Spleen (tissue), 11 donors: ENCODE measurements at regions not wholly inside any gene's neighbourhood (a gene's known extent, or its start where the extent isn't known, plus 50 kb on each side); places are given as distances from the start of the nearest gene placed in this dataset.

Experiments
- DNase-seq: peaks from one replicate; pipeline ENCODE4 v3.0.0-alpha.2; 2020
- H3K27ac ChIP-seq, 8 donors: fragments of 200-600 bp; sonication (generic) in 7 of 8; 1 replicate in 4 of 8; 2 replicates in 4 of 8; pipeline versions ENCODE4 v1.5.0 to v1.8.0; 2016 to 2021; ENCODE audit warnings: inconsistent platforms in 4 of 8, mild to moderate bottlenecking in 4 of 8, moderate library complexity in 1 of 8
- H3K27me3 ChIP-seq, 7 donors: fragments of 200-600 bp; sonication (generic) in 6 of 7; replicated peaks in 1 of 7; 1 replicate in 4 of 7; 2 replicates in 3 of 7; pipeline versions ENCODE4 v1.5.0 to v1.8.0; 2016 to 2021; ENCODE audit warnings: inconsistent platforms in 3 of 7, mild to moderate bottlenecking in 1 of 7
- H3K36me3 ChIP-seq, 6 donors: fragments of 200-600 bp; sonication (generic) in 5 of 6; 1 replicate in 4 of 6; 2 replicates in 2 of 6; pipeline versions ENCODE4 v1.5.0 to v1.8.0; 2016 to 2021; ENCODE audit warnings: inconsistent platforms in 2 of 6
- H3K4me1 ChIP-seq, 6 donors: fragments of 200-600 bp; sonication (generic) in 5 of 6; 1 replicate in 3 of 6; 2 replicates in 3 of 6; pipeline versions ENCODE4 v1.5.0 to v1.8.0; 2016 to 2021; ENCODE audit warnings: inconsistent platforms in 3 of 6
- H3K4me3 ChIP-seq, 8 donors: fragments of 200-600 bp; sonication (generic) in 7 of 8; 1 replicate in 4 of 8; 2 replicates in 4 of 8; pipeline versions ENCODE4 v1.5.0 to v1.8.0; 2016 to 2021; ENCODE audit warnings: inconsistent platforms in 4 of 8, mild to moderate bottlenecking in 4 of 8, moderate library complexity in 2 of 8
- H3K9me3 ChIP-seq, 8 donors: fragments of 200-600 bp; sonication (generic) in 7 of 8; 1 replicate in 4 of 8; 2 replicates in 4 of 8; pipeline versions ENCODE4 v1.5.0 to v1.8.0; 2016 to 2021; ENCODE audit warnings: inconsistent platforms in 4 of 8
- CTCF ChIP-seq, 11 experiments: fragments of 200-600 bp in 7 of 11; fragments of 450-650 bp in 4 of 11; sonication (generic) in 4 of 11; IDR thresholded peaks in 8 of 11; conservative IDR thresholded peaks in 3 of 11; 1 replicate in 7 of 11; 2 replicates in 4 of 11; pipeline versions ENCODE4 v1.4.0 to v1.8.0; 2016 to 2021; ENCODE audit warnings: antibody characterized with exemption in 11 of 11, inconsistent platforms in 4 of 11, mild to moderate bottlenecking in 1 of 11
- POLR2A ChIP-seq, 3 donors: fragments of 450-650 bp; IDR thresholded peaks; one replicate each; pipeline ENCODE4 v1.5.1; 2017; ENCODE audit warnings: antibody characterized with exemption in 3 of 3, mild to moderate bottlenecking in 1 of 3
- POLR2AphosphoS5 ChIP-seq, 3 donors: sonication (generic); formaldehyde crosslinking; IDR thresholded peaks; one replicate each; pipeline ENCODE4 v1.5.1; 2017; ENCODE audit warnings: antibody characterized with exemption in 3 of 3
- WGBS, 5 donors: extraction: QIAGEN DNeasy Blood & Tissue Kit in 3 of 5; methylation state at CpG; one replicate each; pipeline versions ENCODE4 v1.1.5 to v1.1.7; 2013 to 2018; 5-methylcytosine and 5-hydroxymethylcytosine counted together
- intact Hi-C: fragments of 100-400 bp; cut with DNase I; formaldehyde crosslinking; loops from one replicate; pipeline ENCODE4 v1.15.0; 2023; ENCODE audit warnings: low total_unique reads
- donor health status: healthy with polysubstance abuse.
- donor health status: DM: no; HTN: no; CAD: no; lungs with moderate emphysema.
- donor health status: DM: no; HTN: no; CAD: no.
- donor health status: Bipolar disorder and iron deficiency.
- donor health status: healthy.
- donor health status: DM: no; HTN: no; CAD: no.
- donor health status: DM: yes; HTN: yes; CAD: no.

- Histone ChIP-seq H3K27ac (no peak overlapping the region), H3K4me1 (peaks cover 0 to 7% (median 1%) of the 10 kb centered on the region in 6 donors), H3K4me3 (no peak overlapping the region), H3K27me3 (peaks cover 0 to 8% (median 0%) of the 10 kb centered on the region in 7 donors), H3K9me3 (no peaks in the 10 kb centered on the region), H3K36me3 (no peaks in the 10 kb centered on the region)
- TF ChIP-seq POLR2AphosphoS5 (IDR thresholded peaks at IDR 0.05) (no peak), CTCF (IDR thresholded peaks at IDR 0.05 in 8 of 11, conservative IDR thresholded peaks at IDR 0.05 in 3 of 11) (no peak), POLR2A (IDR thresholded peaks at IDR 0.05) (no peak)
- 70 to 93% (median 87%) methylated on average over 2 of the region's 2 CpGs for WGBS, 5 donors
- intact Hi-C loops = no loop called here
- DNase-seq = no peak
Observed at GRCh38 chr10:80697926-80698325, 160.2 kb downstream of the SH2D4B start.

- H3K27ac ChIP-seq = no peak overlapping the region
- 13 to 26% (median 22%) methylated on average over 11 to 14 of the region's 14 CpGs for WGBS, 5 donors
- peak; percentile 94 for DNase-seq
- TF ChIP-seq CTCF (IDR thresholded peaks at IDR 0.05 in 8 of 11, conservative IDR thresholded peaks at IDR 0.05 in 3 of 11) (peak in 10 of 11 experiments; percentile 20 to 87 (median 73)), POLR2A (IDR thresholded peaks at IDR 0.05) (no peak), POLR2AphosphoS5 (IDR thresholded peaks at IDR 0.05) (peak in 1 of 3 donors; percentile 14)
- no peaks in the 10 kb centered on the region for H3K36me3 ChIP-seq
- intact Hi-C loops = no loop called here
- peaks cover 0 to 8% (median 0%) of the 10 kb centered on the region in 7 donors for H3K27me3 ChIP-seq
- H3K9me3 ChIP-seq = no peaks in the 10 kb centered on the region
- H3K4me1 ChIP-seq = peaks cover 0 to 7% (median 1%) of the 10 kb centered on the region in 6 donors
- no peak overlapping the region for H3K4me3 ChIP-seq
Observed at GRCh38 chr10:80699602-80700039, 161.9 kb downstream of the SH2D4B start.

GRCh38 chr10:80700252-80700651, 162.6 kb downstream of the SH2D4B start:
- no peaks in the 10 kb centered on the region for H3K36me3 ChIP-seq
- intact Hi-C loops = no loop called here
- TF ChIP-seq POLR2A (IDR thresholded peaks at IDR 0.05) (no peak), POLR2AphosphoS5 (IDR thresholded peaks at IDR 0.05) (no peak), CTCF (IDR thresholded peaks at IDR 0.05 in 8 of 11, conservative IDR thresholded peaks at IDR 0.05 in 3 of 11) (no peak)
- H3K9me3 ChIP-seq = no peaks in the 10 kb centered on the region
- DNase-seq = no peak
- peaks cover 0 to 13% (median 0%) of the 10 kb centered on the region in 7 donors for H3K27me3 ChIP-seq
- peaks cover 0 to 7% (median 1%) of the 10 kb centered on the region in 6 donors for H3K4me1 ChIP-seq
- H3K27ac ChIP-seq = no peak overlapping the region
- no peak overlapping the region for H3K4me3 ChIP-seq
- 74 to 95% (median 91%) methylated on average over 3 of the region's 3 CpGs for WGBS, 5 donors

- peaks cover 0 to 7% (median 1%) of the 10 kb centered on the region in 6 donors for H3K4me1 ChIP-seq
- TF ChIP-seq POLR2AphosphoS5 (IDR thresholded peaks at IDR 0.05) (no peak), CTCF (IDR thresholded peaks at IDR 0.05 in 8 of 11, conservative IDR thresholded peaks at IDR 0.05 in 3 of 11) (no peak)
- peaks cover 0 to 15% (median 0%) of the 10 kb centered on the region in 7 donors for H3K27me3 ChIP-seq
- DNase-seq = no peak
- peaks cover 0 to 2% (median 0%) of the 10 kb centered on the region in 8 donors for H3K9me3 ChIP-seq
- H3K4me3 ChIP-seq = no peak overlapping the region
- no peaks in the 10 kb centered on the region for H3K36me3 ChIP-seq
- 70 to 89% (median 78%) methylated on average over 7 to 8 of the region's 8 CpGs for WGBS, 5 donors
- intact Hi-C loops = no loop called here
- H3K27ac ChIP-seq = no peak overlapping the region
Observed at GRCh38 chr10:80700760-80701444, 163.2 kb downstream of the SH2D4B start.
